COLO829 (cell line): ENCODE measurements at regions not wholly inside any gene's neighbourhood (a gene's known extent, or its start where the extent isn't known, plus 50 kb on each side); places are given as distances from the start of the nearest gene placed in this dataset.

ENCODE experiments used
- DNase-seq: peaks from one replicate; pipeline ENCODE4 v3.0.0; 2012; ENCODE audit warnings: low spot score

GRCh38 chr7:47724335-47724982 lies 142.5 kb upstream of the TNS3 start:
- DNase-seq = no peak

- DNase-seq = no peak
Measured at GRCh38 chr7:47722126-47722525, 140.2 kb upstream of the TNS3 start.

- DNase-seq = no peak
Measured at GRCh38 chr7:47721670-47722069, 139.8 kb upstream of the TNS3 start.

- DNase-seq = no peak
Measured at GRCh38 chr7:47720907-47721244, 139.0 kb upstream of the TNS3 start.

GRCh38 chr7:47720141-47720906 lies 138.4 kb upstream of the TNS3 start:
- DNase-seq = no peak

GRCh38 chr7:47719675-47720074 lies 137.8 kb upstream of the TNS3 start:
- no peak for DNase-seq

- no peak for DNase-seq
Measured at GRCh38 chr7:47715631-47716068, 133.7 kb upstream of the TNS3 start.

GRCh38 chr7:47714669-47715607 lies 133.0 kb upstream of the TNS3 start:
- no peak for DNase-seq

GRCh38 chr7:47713595-47713994 lies 131.7 kb upstream of the TNS3 start:
- no peak for DNase-seq

GRCh38 chr7:47712416-47712815 lies 130.5 kb upstream of the TNS3 start:
- no peak for DNase-seq

GRCh38 chr7:47711776-47712175 lies 129.9 kb upstream of the TNS3 start:
- DNase-seq = no peak

- DNase-seq = no peak
Measured at GRCh38 chr7:47710201-47710935, 128.5 kb upstream of the TNS3 start.

GRCh38 chr7:47709451-47709850 lies 127.5 kb upstream of the TNS3 start:
- DNase-seq = no peak

- no peak for DNase-seq
Measured at GRCh38 chr7:47709051-47709450, 127.1 kb upstream of the TNS3 start.

GRCh38 chr7:47707583-47707982 lies 125.7 kb upstream of the TNS3 start:
- no peak for DNase-seq

GRCh38 chr7:47704936-47705335 lies 123.0 kb upstream of the TNS3 start:
- DNase-seq = no peak

- no peak for DNase-seq
Measured at GRCh38 chr7:47702080-47702479, 120.2 kb upstream of the TNS3 start.

GRCh38 chr7:47698386-47698785 lies 116.5 kb upstream of the TNS3 start:
- DNase-seq = no peak

GRCh38 chr7:47697543-47697942 lies 115.6 kb upstream of the TNS3 start:
- DNase-seq = no peak

GRCh38 chr7:47696152-47696710 lies 114.3 kb upstream of the TNS3 start:
- no peak for DNase-seq

GRCh38 chr7:47693216-47693615 lies 111.3 kb upstream of the TNS3 start:
- DNase-seq = no peak

- no peak for DNase-seq
Measured at GRCh38 chr7:47691988-47692387, 110.1 kb upstream of the TNS3 start.
